B cell (primary cell): ENCODE measurements at regions not wholly inside any gene's neighbourhood (a gene's known extent, or its start where the extent isn't known, plus 50 kb on each side); places are given as distances from the start of the nearest gene placed in this dataset.

Source experiments
- ATAC-seq: fragments of 200-7000 bp; cut with Tn5 transposase; one replicate; pipeline ENCODE4 v1.10.0; 2021; ENCODE audit warnings: low read depth, mild to moderate bottlenecking, moderate number of reproducible peaks, moderate library complexity
- CTCF ChIA-PET: fragments of 350-600 bp; sonication (Branson Sonifier 250); formaldehyde crosslinking; loops from one replicate; lab custom pipeline; 2021; ENCODE audit warnings: antibody characterized with exemption, inconsistent platforms; lab: Charles Lee
- POLR2A ChIA-PET: fragments of 350-600 bp; sonication (Branson Sonifier 250); formaldehyde crosslinking; loops from one replicate; lab custom pipeline; 2021; ENCODE audit warnings: antibody characterized with exemption; lab: Charles Lee
- DNase-seq: peaks from one replicate; pipeline ENCODE4 v3.0.0; 2013
- H2AFZ ChIP-seq: 2 replicates; pipeline ENCODE4 v1.6.1; 2012; ENCODE audit warnings: mild to moderate bottlenecking, low read depth, low read length; ENCODE audit not compliant: insufficient read depth, poor library complexity, severe bottlenecking
- H3K27ac ChIP-seq, 2 donors: 1 replicate in 1 of 2; 2 replicates in 1 of 2; pipeline ENCODE4 v1.5.1; 2012 to 2013; ENCODE audit warnings: low read length in 2 of 2, mild to moderate bottlenecking in 2 of 2, moderate library complexity in 1 of 2
- H3K27me3 ChIP-seq, 4 experiments: fragments of 200-600 bp in 1 of 4; sonication (generic) in 1 of 4; replicated peaks in 1 of 4; 1 replicate in 2 of 4; 2 replicates in 2 of 4; pipeline versions ENCODE4 v1.6.1 to v1.7.0; 2013 to 2016; ENCODE audit warnings: low read length in 3 of 4, mild to moderate bottlenecking in 2 of 4, mixed read lengths in 1 of 4, moderate library complexity in 1 of 4; ENCODE audit not compliant: insufficient read depth in 4 of 4, control insufficient read depth in 3 of 4; ENCODE audit errors: control extremely low read depth in 1 of 4
- H3K36me3 ChIP-seq, 2 experiments: replicated peaks in 1 of 2; 1 replicate in 1 of 2; 2 replicates in 1 of 2; pipeline versions ENCODE4 v1.6.1 to v1.7.1; 2013; ENCODE audit warnings: low read length in 1 of 2; ENCODE audit not compliant: insufficient read depth in 2 of 2, control insufficient read depth in 1 of 2; ENCODE audit errors: control extremely low read depth in 1 of 2, extremely low read depth in 1 of 2
- H3K4me1 ChIP-seq, 2 donors: fragments of 200-600 bp in 1 of 2; sonication (generic) in 1 of 2; 1 replicate in 1 of 2; 2 replicates in 1 of 2; pipeline versions ENCODE4 v1.5.1 to v1.6.1; 2013 to 2017; ENCODE audit warnings: low read length in 2 of 2; ENCODE audit not compliant: control insufficient read depth in 2 of 2, insufficient read depth in 2 of 2
- H3K4me2 ChIP-seq: replicated peaks from 2 replicates; pipeline ENCODE3; 2012; ENCODE audit warnings: mild to moderate bottlenecking, low read depth, low read length; ENCODE audit not compliant: poor library complexity, severe bottlenecking
- H3K4me3 ChIP-seq, 5 experiments: fragments of 200-600 bp in 1 of 5; sonication (generic) in 1 of 5; 1 replicate in 3 of 5; 2 replicates in 2 of 5; pipeline versions ENCODE4 v1.5.1 to v1.7.0; 2011 to 2016; ENCODE audit warnings: low read length in 4 of 5, mild to moderate bottlenecking in 4 of 5, low read depth in 2 of 5, control low read depth in 1 of 5, moderate library complexity in 1 of 5; ENCODE audit not compliant: insufficient read depth in 1 of 5; ENCODE audit errors: control extremely low read depth in 1 of 5, extremely low read depth in 1 of 5
- H3K79me2 ChIP-seq: fragments of 200-600 bp; sonication (generic); one replicate; pipeline ENCODE4 v1.6.0; 2016; ENCODE audit warnings: low read length; ENCODE audit not compliant: control insufficient read depth, insufficient read depth
- H3K9ac ChIP-seq: fragments of 200-600 bp; sonication (generic); 2 replicates; pipeline ENCODE4 v1.6.1; 2017; ENCODE audit warnings: mild to moderate bottlenecking, low read length, moderate library complexity
- H3K9me3 ChIP-seq, 3 donors: one replicate each; pipeline versions ENCODE4 v1.6.1 to v1.7.1; 2013; ENCODE audit warnings: low read length in 2 of 3; ENCODE audit not compliant: control insufficient read depth in 2 of 3, insufficient read depth in 1 of 3; ENCODE audit errors: control extremely low read depth in 1 of 3
- H4K20me1 ChIP-seq: 2 replicates; pipeline ENCODE4 v1.6.0; 2012; ENCODE audit warnings: mild to moderate bottlenecking, low read length; ENCODE audit not compliant: insufficient read depth, control insufficient read depth, poor library complexity, severe bottlenecking
- H3K27ac Mint-ChIP-seq: one replicate; pipeline ENCODE4 v1.8.0; 2021; ENCODE audit warnings: mixed read lengths
- H3K27me3 Mint-ChIP-seq: one replicate; pipeline ENCODE4 v1.8.0; 2021; ENCODE audit warnings: mixed read lengths
- H3K4me1 Mint-ChIP-seq: one replicate; pipeline ENCODE4 v1.8.0; 2021; ENCODE audit warnings: mixed read lengths
- H3K4me3 Mint-ChIP-seq: one replicate; pipeline ENCODE4 v1.8.0; 2021; ENCODE audit warnings: mixed read lengths
- H3K9me3 Mint-ChIP-seq: one replicate; pipeline ENCODE4 v1.8.0; 2022; ENCODE audit warnings: mixed read lengths; ENCODE audit not compliant: insufficient read depth
- EZH2 ChIP-seq: IDR thresholded peaks from 2 replicates; pipeline ENCODE4 v1.6.1; 2012; ENCODE audit warnings: borderline replicate concordance, low read depth, mild to moderate bottlenecking, moderate library complexity, low read length; ENCODE audit not compliant: insufficient read depth, poor library complexity, severe bottlenecking
- WGBS: methylation state at CpG from one replicate; pipeline ENCODE4 v1.1.5; 2013; ENCODE audit warnings: missing lambda C conversion rate; ENCODE audit not compliant: insufficient coverage; 5-methylcytosine and 5-hydroxymethylcytosine counted together
- intact Hi-C: fragments of 100-400 bp; cut with micrococcal nuclease; formaldehyde crosslinking; loops from one replicate; pipeline ENCODE4 v1.10.0; 2022
- TF ChIP-seq, protein P1 (sequence below): fragments of 200-600 bp; IDR thresholded peaks from one replicate; pipeline ENCODE4 v1.8.0; 2022; ENCODE audit warnings: antibody characterized with exemption, mild to moderate bottlenecking

DNA sequence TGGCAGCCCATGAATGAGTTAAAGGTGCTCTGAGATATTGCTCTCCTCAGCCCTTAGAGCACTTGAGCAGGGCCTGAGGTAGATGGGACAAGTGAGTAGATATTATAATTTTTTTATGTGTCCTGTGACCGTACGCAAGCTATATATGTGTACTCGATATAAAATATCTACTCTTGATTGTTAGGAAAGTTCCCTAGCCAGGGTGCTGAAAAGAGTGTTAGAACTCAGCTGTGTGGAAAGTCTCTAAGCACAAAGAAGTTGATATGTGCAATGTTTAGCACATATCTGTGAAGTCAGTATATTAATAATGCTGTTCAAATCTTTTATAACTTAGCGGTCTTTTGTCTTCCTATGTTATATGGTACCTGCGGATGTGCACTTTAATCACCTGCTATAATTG, 114.6 kb upstream of the PLD5 start:
- Histone ChIP-seq H3K9ac (no peak overlapping the region), H3K79me2 (no peaks in the 10 kb centered on the region), H3K4me1 (no peaks in the 10 kb centered on the region), H3K4me2 (no peak overlapping the region), H3K27me3 (no peaks in the 10 kb centered on the region), H3K4me3 (no peak overlapping the region), H4K20me1 (no peaks in the 10 kb centered on the region), H3K9me3 (peaks cover 0 to 3% (median 0%) of the 10 kb centered on the region in 3 donors), H2AFZ (no peak overlapping the region), H3K36me3 (no peaks in the 10 kb centered on the region), H3K27ac (no peak overlapping the region)
- Mint-ChIP-seq H3K27me3 (no peaks in the 10 kb centered on the region), H3K27ac (no peak overlapping the region), H3K9me3 (no peaks in the 10 kb centered on the region), H3K4me3 (no peak overlapping the region), H3K4me1 (no peaks in the 10 kb centered on the region)
- ChIA-PET POLR2A (no interaction called here), CTCF (no interaction called here)
- TF ChIP-seq EZH2, result no peak
- TF ChIP-seq, protein P1, sequence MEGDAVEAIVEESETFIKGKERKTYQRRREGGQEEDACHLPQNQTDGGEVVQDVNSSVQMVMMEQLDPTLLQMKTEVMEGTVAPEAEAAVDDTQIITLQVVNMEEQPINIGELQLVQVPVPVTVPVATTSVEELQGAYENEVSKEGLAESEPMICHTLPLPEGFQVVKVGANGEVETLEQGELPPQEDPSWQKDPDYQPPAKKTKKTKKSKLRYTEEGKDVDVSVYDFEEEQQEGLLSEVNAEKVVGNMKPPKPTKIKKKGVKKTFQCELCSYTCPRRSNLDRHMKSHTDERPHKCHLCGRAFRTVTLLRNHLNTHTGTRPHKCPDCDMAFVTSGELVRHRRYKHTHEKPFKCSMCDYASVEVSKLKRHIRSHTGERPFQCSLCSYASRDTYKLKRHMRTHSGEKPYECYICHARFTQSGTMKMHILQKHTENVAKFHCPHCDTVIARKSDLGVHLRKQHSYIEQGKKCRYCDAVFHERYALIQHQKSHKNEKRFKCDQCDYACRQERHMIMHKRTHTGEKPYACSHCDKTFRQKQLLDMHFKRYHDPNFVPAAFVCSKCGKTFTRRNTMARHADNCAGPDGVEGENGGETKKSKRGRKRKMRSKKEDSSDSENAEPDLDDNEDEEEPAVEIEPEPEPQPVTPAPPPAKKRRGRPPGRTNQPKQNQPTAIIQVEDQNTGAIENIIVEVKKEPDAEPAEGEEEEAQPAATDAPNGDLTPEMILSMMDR, result no peak
- ATAC-seq (no peak), DNase-seq (no peak)
- intact Hi-C loops, result no loop called here
- 100% methylated on average over 3 of the region's 5 CpGs for WGBS

DNA sequence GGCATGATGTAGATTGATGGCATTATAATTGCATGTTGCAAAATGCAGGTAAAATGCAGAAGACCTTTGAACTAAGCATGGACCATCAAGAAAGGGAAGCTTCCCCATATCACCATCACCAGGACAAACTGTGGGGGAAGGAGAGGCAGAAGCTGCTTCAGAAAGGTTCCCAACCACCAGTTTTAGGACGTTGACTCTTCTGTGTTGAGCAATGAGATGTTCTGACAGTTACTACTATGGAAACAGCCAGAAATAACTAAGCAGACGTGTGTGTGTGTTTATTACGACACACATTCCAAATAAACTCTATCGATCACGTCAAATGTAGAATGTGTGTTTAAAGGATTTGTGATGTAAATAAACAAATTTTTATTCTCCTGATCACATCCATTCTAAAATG, 110.2 kb upstream of the PLD5 start:
- WGBS, result no CpG with 5 or more reads among the region's 5 CpGs
- Histone ChIP-seq H3K9me3 (peaks cover 0 to 6% (median 0%) of the 10 kb centered on the region in 3 donors), H2AFZ (no peak overlapping the region), H3K27me3 (peaks cover 0 to 3% (median 1%) of the 10 kb centered on the region in 4 experiments), H3K4me2 (no peak overlapping the region), H3K4me1 (no peaks in the 10 kb centered on the region), H3K4me3 (no peak overlapping the region), H3K79me2 (no peaks in the 10 kb centered on the region), H4K20me1 (no peaks in the 10 kb centered on the region), H3K36me3 (no peaks in the 10 kb centered on the region), H3K9ac (no peak overlapping the region), H3K27ac (no peak overlapping the region)
- intact Hi-C loops, result no loop called here
- TF ChIP-seq, protein P1, result no peak
- no peak for TF ChIP-seq EZH2
- H3K27me3 Mint-ChIP-seq, result peaks cover 5% of the 10 kb centered on the region
- ChIA-PET POLR2A (no interaction called here), CTCF (no interaction called here)
- no peak for DNase-seq
- no peak overlapping the region for H3K4me3 Mint-ChIP-seq
- no peak overlapping the region for H3K27ac Mint-ChIP-seq
- H3K9me3 Mint-ChIP-seq, result no peaks in the 10 kb centered on the region
- ATAC-seq, result no peak
- H3K4me1 Mint-ChIP-seq, result no peaks in the 10 kb centered on the region
